Fibroblast of lung (primary cell): ENCODE measurements at regions not wholly inside any gene's neighbourhood (a gene's known extent, or its start where the extent isn't known, plus 50 kb on each side); places are given as distances from the start of the nearest gene placed in this dataset.

Source experiments
- EZH2 ChIP-seq: IDR thresholded peaks from 2 replicates; pipeline ENCODE4 v1.5.1; 2012; ENCODE audit warnings: low read length, control low read depth, mild to moderate bottlenecking; ENCODE audit errors: missing control alignments
- TF ChIP-seq, protein P1 (sequence below), 2 donors: IDR thresholded peaks in 1 of 2; conservative IDR thresholded peaks in 1 of 2; 1 replicate in 1 of 2; 2 replicates in 1 of 2; pipeline ENCODE4 v1.5.1; 2011 to 2012; ENCODE audit warnings: low read length in 2 of 2, control low read depth in 1 of 2, inconsistent platforms in 1 of 2, low read depth in 1 of 2, mild to moderate bottlenecking in 1 of 2

DNA sequence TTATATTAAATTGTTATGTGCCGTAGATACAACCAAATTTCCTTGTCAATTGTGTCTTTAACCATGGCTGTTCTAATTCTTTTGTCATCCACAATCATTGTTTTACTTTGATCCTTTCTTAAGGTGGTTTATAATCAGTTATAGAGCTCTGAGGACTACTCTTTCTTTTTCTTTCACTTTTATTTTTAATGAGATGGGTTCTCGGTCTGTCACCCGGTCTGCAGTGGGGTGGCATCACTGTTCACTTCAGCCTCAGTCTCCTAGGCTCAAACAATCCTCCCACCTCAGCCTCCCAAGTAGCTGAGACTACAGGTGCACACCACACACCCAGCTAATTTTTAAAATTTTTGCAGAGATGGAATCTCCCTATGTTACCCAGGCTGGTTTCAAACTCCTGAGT is 74.2 kb downstream of the ANXA2R start:
- TF ChIP-seq, protein P1, sequence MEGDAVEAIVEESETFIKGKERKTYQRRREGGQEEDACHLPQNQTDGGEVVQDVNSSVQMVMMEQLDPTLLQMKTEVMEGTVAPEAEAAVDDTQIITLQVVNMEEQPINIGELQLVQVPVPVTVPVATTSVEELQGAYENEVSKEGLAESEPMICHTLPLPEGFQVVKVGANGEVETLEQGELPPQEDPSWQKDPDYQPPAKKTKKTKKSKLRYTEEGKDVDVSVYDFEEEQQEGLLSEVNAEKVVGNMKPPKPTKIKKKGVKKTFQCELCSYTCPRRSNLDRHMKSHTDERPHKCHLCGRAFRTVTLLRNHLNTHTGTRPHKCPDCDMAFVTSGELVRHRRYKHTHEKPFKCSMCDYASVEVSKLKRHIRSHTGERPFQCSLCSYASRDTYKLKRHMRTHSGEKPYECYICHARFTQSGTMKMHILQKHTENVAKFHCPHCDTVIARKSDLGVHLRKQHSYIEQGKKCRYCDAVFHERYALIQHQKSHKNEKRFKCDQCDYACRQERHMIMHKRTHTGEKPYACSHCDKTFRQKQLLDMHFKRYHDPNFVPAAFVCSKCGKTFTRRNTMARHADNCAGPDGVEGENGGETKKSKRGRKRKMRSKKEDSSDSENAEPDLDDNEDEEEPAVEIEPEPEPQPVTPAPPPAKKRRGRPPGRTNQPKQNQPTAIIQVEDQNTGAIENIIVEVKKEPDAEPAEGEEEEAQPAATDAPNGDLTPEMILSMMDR (conservative IDR thresholded peaks at IDR 0.05 in 1 of 2, IDR thresholded peaks at IDR 0.05 in 1 of 2; ENCODE audit: low read depth in 1 of 2, low read length in 2 of 2) = no peak
- no peak for TF ChIP-seq EZH2
